ENCODE measurements at regions not wholly inside any gene's neighbourhood (a gene's known extent, or its start where the extent isn't known, plus 50 kb on each side); places are given as distances from the start of the nearest gene placed in this dataset.

DNA sequence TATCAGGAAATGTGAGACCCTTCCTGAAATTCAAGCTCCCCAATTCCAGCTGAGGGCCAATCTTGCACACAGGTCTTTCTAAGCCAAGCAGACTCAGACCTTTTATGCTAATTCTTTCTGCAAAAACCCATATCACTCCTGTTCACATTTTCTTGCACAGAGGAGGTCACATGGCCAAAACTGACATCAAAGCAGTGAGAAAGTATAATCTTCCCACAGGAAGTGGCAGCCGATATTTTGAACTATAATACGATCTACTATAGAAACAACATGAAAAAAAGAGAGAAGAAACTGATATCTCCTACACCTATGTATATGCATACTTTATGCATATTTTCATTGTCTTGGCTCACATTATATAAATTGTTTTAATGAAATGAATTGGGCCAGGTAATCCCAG is 132.9 kb upstream of the SSTR1 start:
- TF ChIP-seq, protein P1, sequence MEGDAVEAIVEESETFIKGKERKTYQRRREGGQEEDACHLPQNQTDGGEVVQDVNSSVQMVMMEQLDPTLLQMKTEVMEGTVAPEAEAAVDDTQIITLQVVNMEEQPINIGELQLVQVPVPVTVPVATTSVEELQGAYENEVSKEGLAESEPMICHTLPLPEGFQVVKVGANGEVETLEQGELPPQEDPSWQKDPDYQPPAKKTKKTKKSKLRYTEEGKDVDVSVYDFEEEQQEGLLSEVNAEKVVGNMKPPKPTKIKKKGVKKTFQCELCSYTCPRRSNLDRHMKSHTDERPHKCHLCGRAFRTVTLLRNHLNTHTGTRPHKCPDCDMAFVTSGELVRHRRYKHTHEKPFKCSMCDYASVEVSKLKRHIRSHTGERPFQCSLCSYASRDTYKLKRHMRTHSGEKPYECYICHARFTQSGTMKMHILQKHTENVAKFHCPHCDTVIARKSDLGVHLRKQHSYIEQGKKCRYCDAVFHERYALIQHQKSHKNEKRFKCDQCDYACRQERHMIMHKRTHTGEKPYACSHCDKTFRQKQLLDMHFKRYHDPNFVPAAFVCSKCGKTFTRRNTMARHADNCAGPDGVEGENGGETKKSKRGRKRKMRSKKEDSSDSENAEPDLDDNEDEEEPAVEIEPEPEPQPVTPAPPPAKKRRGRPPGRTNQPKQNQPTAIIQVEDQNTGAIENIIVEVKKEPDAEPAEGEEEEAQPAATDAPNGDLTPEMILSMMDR (conservative IDR thresholded peaks at IDR 0.05; ENCODE audit: low read length): no peak
- TF ChIP-seq EZH2phosphoT487 (IDR thresholded peaks at IDR 0.05; ENCODE audit: borderline replicate concordance): no peak

Measured in Loucy (cell line).